ENCODE measurements at regions not wholly inside any gene's neighbourhood (a gene's known extent, or its start where the extent isn't known, plus 50 kb on each side); places are given as distances from the start of the nearest gene placed in this dataset.

DNA sequence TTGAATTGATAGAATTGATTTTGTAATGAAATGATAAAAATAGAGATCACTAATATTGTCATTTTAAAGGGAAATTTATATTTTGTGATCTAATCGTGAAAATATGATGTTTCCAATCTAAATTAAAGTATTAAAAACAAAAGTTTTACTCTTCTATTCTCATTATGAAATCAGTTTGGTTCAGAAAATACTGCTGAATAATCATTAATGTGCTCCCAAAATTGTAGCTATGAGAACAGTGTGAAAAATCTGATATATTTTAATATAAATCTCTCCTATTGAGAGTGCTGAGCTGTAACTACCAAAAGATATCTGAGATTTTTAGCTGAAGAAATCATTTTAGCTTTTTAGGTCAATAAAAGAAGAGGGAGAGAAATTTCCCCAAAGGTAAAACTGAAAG lies 287.5 kb upstream of the ANO3 start:
- no peak for TF ChIP-seq POLR2A (IDR thresholded peaks at IDR 0.05)
- TF ChIP-seq, protein P1, sequence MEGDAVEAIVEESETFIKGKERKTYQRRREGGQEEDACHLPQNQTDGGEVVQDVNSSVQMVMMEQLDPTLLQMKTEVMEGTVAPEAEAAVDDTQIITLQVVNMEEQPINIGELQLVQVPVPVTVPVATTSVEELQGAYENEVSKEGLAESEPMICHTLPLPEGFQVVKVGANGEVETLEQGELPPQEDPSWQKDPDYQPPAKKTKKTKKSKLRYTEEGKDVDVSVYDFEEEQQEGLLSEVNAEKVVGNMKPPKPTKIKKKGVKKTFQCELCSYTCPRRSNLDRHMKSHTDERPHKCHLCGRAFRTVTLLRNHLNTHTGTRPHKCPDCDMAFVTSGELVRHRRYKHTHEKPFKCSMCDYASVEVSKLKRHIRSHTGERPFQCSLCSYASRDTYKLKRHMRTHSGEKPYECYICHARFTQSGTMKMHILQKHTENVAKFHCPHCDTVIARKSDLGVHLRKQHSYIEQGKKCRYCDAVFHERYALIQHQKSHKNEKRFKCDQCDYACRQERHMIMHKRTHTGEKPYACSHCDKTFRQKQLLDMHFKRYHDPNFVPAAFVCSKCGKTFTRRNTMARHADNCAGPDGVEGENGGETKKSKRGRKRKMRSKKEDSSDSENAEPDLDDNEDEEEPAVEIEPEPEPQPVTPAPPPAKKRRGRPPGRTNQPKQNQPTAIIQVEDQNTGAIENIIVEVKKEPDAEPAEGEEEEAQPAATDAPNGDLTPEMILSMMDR (IDR thresholded peaks at IDR 0.05): no peak
